ENCODE measurements at regions not wholly inside any gene's neighbourhood (a gene's known extent, or its start where the extent isn't known, plus 50 kb on each side); places are given as distances from the start of the nearest gene placed in this dataset.
A peak's percentile ranks its signal among the peaks of the same experiment; 100 is the strongest.

- no peak for DNase-seq
Observed at GRCh38 chr11:15705891-15706290, 591.2 kb downstream of the INSC start.

- DNase-seq = no peak
Observed at GRCh38 chr11:15707194-15707593, 592.5 kb downstream of the INSC start.

DNA sequence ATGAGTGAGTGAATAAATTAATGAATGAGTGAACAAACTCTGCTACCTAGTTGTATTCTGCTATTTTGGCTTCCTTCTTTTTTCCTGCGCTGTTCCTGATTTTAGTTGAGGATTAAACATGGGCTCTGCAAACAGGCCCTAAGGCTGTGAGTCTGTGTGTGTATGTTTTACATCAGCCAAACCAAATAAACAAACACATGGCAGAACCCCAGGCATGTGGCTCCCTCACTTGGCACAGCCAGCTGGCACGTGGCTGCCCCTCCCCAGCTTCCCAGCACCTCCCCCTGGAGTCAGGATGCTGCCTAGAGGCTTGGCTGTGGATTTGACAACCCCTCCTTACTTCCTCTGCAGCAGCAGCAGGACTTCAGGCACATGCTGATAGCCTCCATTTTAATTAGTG lies 593.2 kb downstream of the INSC start:
- no peak for DNase-seq

DNA sequence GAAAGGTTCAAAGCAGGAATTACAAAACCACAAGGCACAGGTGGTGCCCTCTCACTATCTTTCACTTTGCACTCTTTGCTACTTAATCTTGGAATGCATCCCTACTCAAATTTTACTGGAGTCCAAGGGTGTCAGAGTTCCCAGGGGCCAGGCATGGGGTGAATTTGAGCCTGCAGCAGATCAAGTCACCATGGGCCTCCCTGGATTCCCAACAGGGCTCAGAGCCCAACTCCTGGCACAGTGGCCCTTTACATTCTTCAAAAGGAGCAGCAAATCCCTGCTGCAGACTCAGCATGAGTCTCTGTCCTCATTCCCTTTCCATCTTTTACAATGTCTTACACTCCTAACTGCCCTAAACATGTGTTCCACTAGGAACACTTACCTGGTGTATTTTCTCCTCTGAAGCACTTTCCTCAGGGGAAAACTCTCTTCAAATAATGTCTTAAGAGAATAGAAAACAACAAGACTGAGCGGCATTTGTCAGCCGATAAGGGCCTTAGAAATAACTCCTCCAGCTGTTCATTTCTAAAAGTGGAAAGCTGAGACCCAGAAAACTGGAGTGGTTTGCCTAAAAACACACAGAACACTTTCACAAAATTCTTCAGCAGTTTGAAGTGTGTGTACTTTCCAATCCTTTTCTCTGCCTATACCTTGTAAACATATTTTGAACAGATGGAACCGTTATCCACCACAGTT lies 596.0 kb downstream of the INSC start:
- no peak for DNase-seq

DNA sequence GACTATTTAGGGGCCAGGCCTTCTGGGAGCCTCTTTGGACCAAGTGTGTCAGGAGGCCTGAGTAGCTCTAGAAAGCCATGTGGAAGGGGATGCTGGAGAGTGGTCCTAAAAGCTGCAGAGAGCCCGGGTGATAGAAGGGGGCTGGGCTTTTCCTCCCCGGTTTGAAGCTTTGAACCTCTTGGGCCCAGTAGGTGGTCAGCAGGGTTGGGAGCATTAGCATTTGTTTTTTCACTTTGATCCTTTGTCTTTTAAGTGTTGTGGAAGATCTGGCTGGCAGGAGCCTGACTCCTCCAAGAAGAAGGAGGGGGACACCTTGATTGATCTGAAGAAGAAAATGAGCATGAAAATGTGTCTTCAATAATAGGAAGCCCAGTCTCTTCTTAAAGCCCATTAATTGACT lies 596.6 kb downstream of the INSC start:
- DNase-seq = no peak

GRCh38 chr11:15714641-15715399 lies 600.1 kb downstream of the INSC start:
- DNase-seq = no peak

DNA sequence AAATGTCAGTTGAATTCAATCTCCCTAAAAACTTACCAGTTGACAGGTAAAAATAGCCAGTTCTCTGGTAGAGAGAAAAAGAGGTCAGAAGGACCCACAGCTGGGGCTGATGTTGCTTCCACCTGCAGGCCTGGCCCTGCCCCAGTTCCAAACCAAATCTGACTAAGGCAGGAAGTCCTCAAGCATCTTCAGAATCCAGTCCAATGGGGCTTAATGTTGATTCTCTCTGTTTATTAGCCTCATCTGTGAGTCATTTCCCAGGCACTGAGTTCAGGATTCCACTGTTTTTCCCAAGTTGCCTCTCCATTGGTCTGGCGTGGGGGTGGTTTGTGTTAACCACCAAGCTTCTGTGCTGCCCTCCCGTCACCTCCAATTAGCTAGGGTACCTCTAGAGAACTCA lies 601.8 kb downstream of the INSC start:
- DNase-seq = no peak

- DNase-seq = no peak
Observed at GRCh38 chr11:15720460-15720859, 605.7 kb downstream of the INSC start.

DNA sequence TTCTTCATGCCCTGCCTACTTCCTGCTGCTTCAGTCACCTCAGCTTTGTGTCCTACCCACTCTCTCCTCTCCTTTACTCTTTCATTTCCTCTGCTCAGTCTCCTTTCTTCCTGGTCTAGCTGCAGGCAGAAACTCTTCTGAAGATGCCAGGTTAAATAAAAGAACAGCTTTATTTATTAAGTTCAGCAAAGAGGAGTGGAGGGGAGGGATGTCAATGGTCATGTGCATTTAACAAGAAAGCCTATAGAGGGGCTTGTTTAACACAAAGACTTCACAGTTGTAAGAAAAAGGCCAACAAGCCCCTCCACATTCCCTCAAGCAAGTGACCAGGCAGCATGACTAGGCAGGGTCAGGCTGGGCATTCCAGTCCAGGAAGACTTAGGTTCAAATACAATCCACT lies 609.2 kb downstream of the INSC start:
- no peak for DNase-seq

GRCh38 chr11:15724601-15725000 lies 609.9 kb downstream of the INSC start:
- DNase-seq = no peak

- no peak for DNase-seq
Observed at GRCh38 chr11:15725246-15725645, 610.5 kb downstream of the INSC start.

DNA sequence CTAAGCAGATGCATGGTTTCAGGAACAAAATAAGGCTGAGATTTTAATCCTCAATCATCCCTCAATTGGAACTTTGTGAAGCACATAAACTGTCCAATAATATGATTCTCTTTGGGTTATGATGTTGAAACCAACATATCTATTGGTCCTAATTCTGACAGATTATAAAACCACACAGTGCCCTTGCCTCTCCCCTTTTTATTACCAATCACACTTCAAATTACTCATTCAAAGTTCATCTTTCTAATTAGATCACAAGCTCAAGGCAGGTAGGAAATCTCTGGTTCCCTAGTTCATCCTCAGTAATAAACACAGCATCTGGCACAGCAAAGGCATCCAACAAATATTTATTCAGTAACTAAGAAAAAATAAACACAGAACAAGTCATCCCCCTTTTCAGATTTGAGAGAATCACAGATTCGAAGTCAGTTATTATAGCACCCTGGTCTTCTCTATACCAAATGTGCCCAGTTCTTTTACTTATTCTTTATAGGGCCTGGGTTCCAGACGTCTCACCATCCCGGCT lies 611.6 kb downstream of the INSC start:
- no peak for DNase-seq

GRCh38 chr11:15726893-15727519 lies 612.3 kb downstream of the INSC start:
- DNase-seq = no peak

- DNase-seq = no peak
Observed at GRCh38 chr11:15727520-15727914, 612.8 kb downstream of the INSC start.

DNA sequence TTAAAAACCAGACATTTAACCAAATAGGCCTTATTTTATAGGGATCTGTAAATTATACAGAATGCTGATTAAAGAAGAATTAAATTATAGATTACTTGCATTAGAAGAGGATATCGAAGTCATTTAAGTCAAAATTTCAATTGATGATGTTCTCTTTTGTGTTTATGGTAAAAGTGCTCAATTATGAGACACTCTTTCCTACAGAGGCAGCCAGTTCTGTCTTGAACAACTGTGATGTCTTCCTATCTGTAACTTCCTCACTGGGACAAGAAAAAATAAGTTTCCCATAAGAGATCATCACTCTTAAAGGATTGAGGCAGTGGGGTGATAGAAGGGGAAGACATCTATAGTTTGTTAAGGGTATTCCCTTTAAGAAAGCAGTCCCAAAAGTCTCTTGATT lies 613.5 kb downstream of the INSC start:
- DNase-seq = no peak

DNA sequence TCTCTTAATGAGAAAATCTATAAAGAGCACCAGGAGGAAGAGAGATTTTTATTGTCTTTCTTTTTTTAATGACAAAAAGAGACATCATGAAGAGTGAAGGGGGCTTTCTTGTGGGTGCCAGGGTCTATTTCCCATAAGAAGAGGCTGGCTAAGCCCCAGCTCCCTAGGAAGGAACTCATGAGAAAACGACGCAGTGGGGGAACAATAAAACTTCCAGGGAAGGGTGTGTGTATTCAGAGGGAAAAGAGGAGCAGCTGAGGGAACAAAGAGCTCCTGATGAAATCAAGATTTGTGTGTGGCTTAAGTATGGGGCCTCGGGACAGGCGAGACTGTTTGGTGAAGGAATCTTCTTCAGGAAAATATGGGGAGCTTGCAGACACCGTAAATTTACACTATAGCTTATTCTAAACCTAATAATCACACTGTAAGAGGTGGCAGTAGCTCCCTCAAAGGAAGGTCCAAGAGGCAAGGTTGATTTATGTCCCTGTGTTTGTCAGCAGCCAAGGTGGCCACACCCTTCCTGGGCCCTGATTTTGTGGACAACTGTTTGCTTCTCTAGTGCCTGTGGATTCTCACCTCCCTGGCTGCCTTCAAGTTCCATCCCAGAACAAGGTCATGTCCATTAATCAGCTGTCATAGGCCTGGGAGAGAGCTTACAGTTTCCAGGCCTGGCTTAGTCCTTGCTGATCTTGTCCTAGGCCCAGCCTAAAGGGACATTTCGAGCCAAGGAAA lies 615.7 kb downstream of the INSC start:
- no peak for DNase-seq

GRCh38 chr11:15730995-15731385 lies 616.3 kb downstream of the INSC start:
- DNase-seq = no peak

DNA sequence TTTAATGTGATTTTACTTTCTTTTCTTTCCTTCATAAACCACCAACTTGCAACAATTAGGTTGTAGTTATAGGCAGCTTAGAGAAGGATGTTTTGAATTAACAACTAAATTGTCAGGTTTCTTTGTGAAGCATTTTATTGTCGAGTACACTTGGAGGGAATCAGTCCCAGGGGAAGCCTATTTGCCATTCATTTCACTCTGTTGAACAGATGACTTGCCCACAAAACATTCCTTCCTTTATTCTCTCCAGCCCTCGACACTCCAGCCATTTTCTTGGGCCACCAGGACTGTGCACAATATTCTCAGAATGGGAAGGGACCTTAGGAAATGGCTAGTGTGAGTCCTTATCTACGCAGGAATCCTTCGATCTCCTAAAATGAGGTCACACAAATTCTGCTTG lies 620.6 kb downstream of the SOX6 start:
- no peak for DNase-seq

GRCh38 chr11:15737320-15737719 lies 619.0 kb downstream of the SOX6 start:
- DNase-seq = no peak

- no peak for DNase-seq
Observed at GRCh38 chr11:15738931-15739330, 617.4 kb downstream of the SOX6 start.

GRCh38 chr11:15742626-15743519 lies 613.5 kb downstream of the SOX6 start:
- DNase-seq = peak; percentile 43

DNA sequence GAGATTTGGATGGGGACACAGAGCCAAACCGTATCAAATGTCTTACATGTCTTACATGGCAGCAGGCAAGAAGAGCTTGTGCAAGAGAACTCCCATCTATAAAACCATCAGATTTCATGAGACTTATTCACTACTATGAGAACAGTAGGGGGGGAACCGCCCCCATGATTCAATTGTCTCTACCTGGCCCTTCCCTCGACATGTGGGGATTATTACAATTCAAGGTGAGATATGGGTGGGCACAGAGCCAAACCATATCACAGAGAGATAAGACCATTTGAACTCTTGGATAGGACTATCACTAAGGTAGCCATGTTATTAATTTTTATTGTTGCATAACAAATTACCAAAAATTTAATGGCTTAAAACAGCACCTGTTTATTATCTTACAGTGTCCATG lies 611.7 kb downstream of the SOX6 start:
- DNase-seq = no peak
